ENCODE measurements at regions not wholly inside any gene's neighbourhood (a gene's known extent, or its start where the extent isn't known, plus 50 kb on each side); places are given as distances from the start of the nearest gene placed in this dataset.
A peak's percentile ranks its signal among the peaks of the same experiment; 100 is the strongest.

DNA sequence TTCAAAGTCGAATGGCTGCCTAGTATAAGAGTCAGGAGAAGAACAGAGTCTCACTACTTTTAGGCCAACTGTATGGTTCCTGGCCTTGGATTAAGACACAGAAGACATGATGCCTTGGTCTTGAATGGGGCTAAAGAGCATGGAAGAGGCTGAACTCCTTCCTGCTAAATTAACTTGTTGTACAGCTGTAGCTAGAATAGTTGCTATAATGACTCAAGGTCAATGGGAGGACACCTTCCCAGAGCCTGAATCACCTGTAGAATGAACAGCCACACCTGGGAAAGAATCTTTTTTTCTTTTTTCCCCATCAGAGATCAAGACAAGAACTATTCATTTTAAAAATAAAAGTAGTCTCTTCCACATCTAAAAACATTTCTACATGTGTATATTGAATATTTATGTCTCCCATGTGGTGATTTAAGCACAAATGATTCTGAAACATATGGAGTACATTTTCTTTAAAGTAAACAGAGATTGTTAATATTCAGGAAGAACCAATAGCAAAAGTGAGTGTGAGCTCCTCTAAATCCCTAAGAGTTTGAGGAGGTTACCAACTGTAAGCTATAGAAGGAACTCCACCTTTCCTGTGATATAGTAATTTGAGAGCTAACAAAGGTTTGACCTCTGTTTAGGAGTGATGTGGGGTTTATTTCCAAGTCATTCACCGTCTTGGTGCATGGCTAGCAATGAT is 191.3 kb downstream of the TGFB2 start:
- no peaks in the 10 kb centered on the region for H3K36me3 ChIP-seq
- no peak for TF ChIP-seq POLR2A (IDR thresholded peaks at IDR 0.05)
- TF ChIP-seq, protein P1, sequence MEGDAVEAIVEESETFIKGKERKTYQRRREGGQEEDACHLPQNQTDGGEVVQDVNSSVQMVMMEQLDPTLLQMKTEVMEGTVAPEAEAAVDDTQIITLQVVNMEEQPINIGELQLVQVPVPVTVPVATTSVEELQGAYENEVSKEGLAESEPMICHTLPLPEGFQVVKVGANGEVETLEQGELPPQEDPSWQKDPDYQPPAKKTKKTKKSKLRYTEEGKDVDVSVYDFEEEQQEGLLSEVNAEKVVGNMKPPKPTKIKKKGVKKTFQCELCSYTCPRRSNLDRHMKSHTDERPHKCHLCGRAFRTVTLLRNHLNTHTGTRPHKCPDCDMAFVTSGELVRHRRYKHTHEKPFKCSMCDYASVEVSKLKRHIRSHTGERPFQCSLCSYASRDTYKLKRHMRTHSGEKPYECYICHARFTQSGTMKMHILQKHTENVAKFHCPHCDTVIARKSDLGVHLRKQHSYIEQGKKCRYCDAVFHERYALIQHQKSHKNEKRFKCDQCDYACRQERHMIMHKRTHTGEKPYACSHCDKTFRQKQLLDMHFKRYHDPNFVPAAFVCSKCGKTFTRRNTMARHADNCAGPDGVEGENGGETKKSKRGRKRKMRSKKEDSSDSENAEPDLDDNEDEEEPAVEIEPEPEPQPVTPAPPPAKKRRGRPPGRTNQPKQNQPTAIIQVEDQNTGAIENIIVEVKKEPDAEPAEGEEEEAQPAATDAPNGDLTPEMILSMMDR (IDR thresholded peaks at IDR 0.05) = no peak
- intact Hi-C loops (cut with DNase I) = no loop called here
- no peak for DNase-seq
- 58 to 70% methylated on average over 2 of the region's 2 CpGs for WGBS, 2 donors
- no peaks in the 10 kb centered on the region for H3K9me3 ChIP-seq
- H3K27me3 ChIP-seq = no peaks in the 10 kb centered on the region
- no peaks in the 10 kb centered on the region for H3K4me1 ChIP-seq
- no peak overlapping the region for H3K4me3 ChIP-seq
- peak overlapping the region in 3 of 4 donors; percentile 23 to 39 (median 27) for H3K27ac ChIP-seq

DNA sequence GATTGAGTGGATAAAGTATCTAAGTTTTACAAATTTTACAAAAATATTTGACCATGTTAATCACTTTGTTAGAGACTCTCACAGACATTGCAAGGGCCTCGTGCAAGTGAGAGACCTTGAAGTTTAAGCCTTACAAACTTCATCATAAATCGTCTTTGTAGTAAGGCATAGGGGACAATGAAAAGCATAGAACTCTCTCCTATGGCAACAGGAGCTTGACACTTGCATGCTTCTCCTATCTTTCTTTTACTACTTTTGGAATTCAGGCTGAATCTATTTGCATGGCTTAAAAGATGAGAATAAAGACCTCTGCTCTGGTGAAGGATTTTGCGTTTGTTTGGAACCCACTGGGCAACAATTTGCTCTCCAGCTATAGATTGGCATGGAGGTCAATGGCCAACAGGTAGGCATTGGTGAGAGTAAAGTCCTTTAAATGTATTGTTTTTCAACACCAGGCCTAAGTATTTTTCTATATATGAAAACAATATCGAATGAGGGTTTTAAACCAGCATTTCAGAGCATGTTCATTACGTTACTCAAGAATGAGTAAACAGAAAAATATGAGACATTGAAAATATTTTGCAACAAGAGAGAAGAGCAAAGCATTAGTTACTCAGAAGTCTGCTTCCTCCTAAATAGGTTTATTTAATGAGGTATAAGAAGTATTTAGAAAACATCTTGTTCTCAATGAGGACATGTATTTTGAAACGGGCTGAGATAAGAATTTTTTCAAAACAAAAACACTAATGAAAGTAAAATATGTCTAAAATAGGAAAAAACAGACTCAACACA is 192.2 kb downstream of the TGFB2 start:
- Histone ChIP-seq H3K4me3 (no peak overlapping the region), H3K9me3 (no peaks in the 10 kb centered on the region), H3K27me3 (no peaks in the 10 kb centered on the region), H3K36me3 (no peaks in the 10 kb centered on the region), H3K4me1 (no peaks in the 10 kb centered on the region), H3K27ac (peak overlapping the region in 3 of 4 donors; percentile 23 to 39 (median 27))
- intact Hi-C loops (cut with DNase I) = no loop called here
- WGBS, 2 donors = 68 to 71% methylated on average over 6 of the region's 6 CpGs
- DNase-seq = no peak
- TF ChIP-seq, protein P1 (IDR thresholded peaks at IDR 0.05) = no peak
- TF ChIP-seq POLR2A (IDR thresholded peaks at IDR 0.05) = no peak

DNA sequence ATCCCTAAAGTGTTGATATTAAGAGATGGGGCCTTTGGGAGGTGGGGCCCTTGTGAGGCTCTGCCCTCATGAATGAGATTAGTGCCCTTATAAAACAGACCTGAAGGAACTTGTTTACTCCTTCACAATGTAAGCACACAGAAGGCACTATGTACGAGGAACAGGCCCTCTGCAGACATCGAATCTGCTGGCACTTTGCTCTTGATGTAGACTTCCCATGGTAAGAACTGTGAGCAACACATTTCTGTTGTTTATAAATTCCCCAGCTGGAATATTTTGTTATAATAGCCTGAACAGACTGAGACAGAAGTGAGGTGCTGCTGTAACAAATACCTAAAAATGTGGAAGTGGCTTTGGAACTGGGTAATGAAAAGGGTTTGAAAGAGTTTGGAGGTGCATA is 193.2 kb downstream of the TGFB2 start:
- Histone ChIP-seq H3K27ac (peak overlapping the region in 1 of 4 donors; percentile 27), H3K4me3 (no peak overlapping the region), H3K9me3 (no peaks in the 10 kb centered on the region), H3K36me3 (no peaks in the 10 kb centered on the region), H3K27me3 (no peaks in the 10 kb centered on the region), H3K4me1 (no peaks in the 10 kb centered on the region)
- intact Hi-C loops (cut with DNase I) = no loop called here
- TF ChIP-seq, protein P1 (IDR thresholded peaks at IDR 0.05) = no peak
- no peak for TF ChIP-seq POLR2A (IDR thresholded peaks at IDR 0.05)
- DNase-seq = no peak
- WGBS, 2 donors = 53 to 64% methylated on average over 2 of the region's 2 CpGs

DNA sequence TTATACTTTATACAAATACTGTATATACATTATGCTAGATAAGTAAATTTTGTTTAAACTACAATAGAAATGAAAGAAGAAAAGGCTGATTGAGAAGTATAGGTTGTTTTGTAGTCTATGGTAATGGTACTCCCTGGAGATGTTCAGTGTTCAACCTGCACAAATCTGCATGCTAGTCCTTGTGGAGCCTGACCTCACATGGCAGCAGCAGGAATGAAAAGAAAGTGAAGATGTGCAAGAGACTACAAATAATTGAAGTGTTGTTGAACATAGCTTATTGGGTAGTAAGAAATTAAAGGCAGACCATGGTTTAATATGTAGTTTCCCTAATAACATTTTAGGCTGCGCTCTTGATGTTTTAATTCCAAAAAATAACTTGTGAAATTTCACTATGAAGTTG is 201.2 kb downstream of the TGFB2 start:
- H3K36me3 ChIP-seq = no peaks in the 10 kb centered on the region
- 90 to 93% methylated on average over 1 of the region's 1 CpG for WGBS, 2 donors
- H3K27ac ChIP-seq = no peak overlapping the region
- intact Hi-C loops (cut with DNase I) = no loop called here
- H3K27me3 ChIP-seq = no peaks in the 10 kb centered on the region
- H3K9me3 ChIP-seq = no peaks in the 10 kb centered on the region
- DNase-seq = no peak
- TF ChIP-seq, protein P1 (IDR thresholded peaks at IDR 0.05) = no peak
- no peak for TF ChIP-seq POLR2A (IDR thresholded peaks at IDR 0.05)
- H3K4me3 ChIP-seq = no peak overlapping the region
- no peaks in the 10 kb centered on the region for H3K4me1 ChIP-seq

GRCh38 chr1:218547957-218548730 is 203.0 kb downstream of the TGFB2 start:
- Histone ChIP-seq H3K9me3 (no peaks in the 10 kb centered on the region), H3K4me1 (no peaks in the 10 kb centered on the region), H3K27ac (no peak overlapping the region), H3K36me3 (no peaks in the 10 kb centered on the region), H3K27me3 (no peaks in the 10 kb centered on the region), H3K4me3 (no peak overlapping the region)
- 71 to 75% methylated on average over 10 of the region's 10 CpGs for WGBS, 2 donors
- intact Hi-C loops (cut with DNase I) = no loop called here
- TF ChIP-seq POLR2A (IDR thresholded peaks at IDR 0.05) = no peak
- TF ChIP-seq, protein P1 (IDR thresholded peaks at IDR 0.05) = no peak
- DNase-seq = no peak

Data from esophagus squamous epithelium (tissue), 5 donors.